Left hindlimb (tissue), 1 donor: ENCODE measurements at regions not wholly inside any gene's neighbourhood (a gene's known extent, or its start where the extent isn't known, plus 50 kb on each side); places are given as distances from the start of the nearest gene placed in this dataset.
"Not testable (repeated sequence)": the region's sequence is repeated elsewhere in the genome, so short reads cannot be mapped to it uniquely, and the experiment has no call there.

Experiments
- DNase-seq: peaks from one replicate; pipeline ENCODE4 v3.0.0-alpha.2; 2018

GRCh38 chr3:168738527-168739325 is 643.0 kb upstream of the GOLIM4 start:
- no peak for DNase-seq

DNA sequence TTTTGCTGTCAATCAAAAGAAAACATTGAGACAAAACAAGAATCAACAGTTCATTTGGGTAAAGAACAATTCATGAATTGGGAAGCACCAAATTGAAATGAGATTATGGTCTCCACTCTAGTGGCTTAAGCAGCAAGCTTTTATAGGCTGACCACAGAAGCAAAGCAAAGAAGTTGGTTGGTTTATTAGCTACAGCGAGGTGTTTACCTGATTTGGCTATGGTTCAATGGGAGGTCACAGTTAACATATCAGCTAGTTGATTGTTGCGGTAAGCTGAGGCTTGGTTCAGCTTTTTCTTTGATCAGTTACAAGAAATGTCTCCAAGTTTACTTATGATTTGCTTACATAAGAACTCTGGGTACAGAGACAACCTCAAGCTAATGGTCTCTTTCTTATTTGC is 640.5 kb upstream of the GOLIM4 start:
- DNase-seq, result no peak

DNA sequence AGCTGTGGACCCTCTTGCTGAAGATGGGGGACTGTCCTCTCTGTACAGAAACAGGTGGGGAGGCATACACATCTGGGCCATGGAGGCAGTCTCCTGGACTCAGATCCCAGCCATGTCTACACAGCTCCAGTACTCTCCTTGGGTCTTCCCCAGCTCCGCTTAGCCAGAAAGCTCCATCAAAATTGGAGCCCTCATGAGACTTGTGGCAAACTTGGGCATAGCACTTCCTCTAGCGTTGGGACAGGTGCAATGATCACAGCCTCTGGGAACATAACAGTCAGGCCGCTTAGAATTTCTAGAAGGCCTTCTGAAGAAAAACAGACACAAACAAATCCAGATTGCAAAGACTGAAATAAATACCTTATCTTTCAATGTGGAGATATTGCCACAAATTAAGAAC is 634.3 kb upstream of the GOLIM4 start:
- DNase-seq, result no peak

GRCh38 chr3:168722091-168722490 is 626.4 kb upstream of the GOLIM4 start:
- DNase-seq, result no peak

DNA sequence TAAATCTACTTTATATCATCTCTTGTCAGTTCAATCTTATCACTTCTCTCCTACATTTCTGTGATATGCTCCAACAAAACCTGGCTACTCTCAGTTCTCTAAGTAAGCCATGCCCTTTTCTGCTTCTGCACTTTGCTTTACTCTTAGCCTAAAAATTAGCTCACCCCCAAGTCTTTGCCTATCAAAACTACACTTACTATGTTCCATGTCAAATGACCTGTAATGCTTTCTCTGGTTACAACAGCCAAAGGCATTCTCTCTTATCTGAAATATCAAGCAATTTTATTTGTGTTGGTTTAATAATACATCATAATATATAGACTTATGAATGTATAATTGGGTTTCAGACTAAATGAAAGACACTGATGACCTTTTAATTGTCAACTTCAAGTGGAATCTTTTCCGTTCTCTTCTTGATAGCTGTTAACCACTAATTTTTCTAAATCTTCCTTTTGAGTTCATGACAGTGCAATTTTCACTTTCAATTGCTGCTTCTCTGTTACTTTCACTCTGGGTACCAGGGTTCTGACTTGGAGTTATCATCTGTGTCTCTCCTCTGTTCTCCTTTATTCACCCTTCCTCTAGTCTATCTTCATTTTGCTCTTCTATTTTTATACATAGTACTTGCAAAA is 619.0 kb upstream of the GOLIM4 start:
- DNase-seq, result no peak

DNA sequence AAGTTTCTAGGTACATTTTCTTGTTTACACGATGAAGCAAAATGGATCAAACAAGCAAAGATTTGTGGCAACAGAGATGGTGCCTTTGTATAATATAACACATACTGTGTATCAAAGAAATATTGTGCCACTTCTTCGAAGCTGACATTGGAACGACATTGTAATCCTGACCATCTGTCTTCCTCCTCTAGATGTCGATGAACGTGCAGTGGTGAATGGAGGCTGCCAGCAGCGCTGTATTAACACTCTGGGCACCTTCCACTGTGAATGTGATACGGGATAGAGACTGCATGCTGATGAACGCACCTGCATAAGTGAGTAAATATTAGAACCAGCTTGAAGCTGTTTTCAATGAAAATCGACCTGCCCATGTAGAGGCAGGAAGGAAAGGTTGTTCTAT is 613.3 kb upstream of the GOLIM4 start:
- no peak for DNase-seq

- DNase-seq, result no peak
These were observed 612.2 kb upstream of the GOLIM4 start for GRCh38 chr3:168707900-168708299.

DNA sequence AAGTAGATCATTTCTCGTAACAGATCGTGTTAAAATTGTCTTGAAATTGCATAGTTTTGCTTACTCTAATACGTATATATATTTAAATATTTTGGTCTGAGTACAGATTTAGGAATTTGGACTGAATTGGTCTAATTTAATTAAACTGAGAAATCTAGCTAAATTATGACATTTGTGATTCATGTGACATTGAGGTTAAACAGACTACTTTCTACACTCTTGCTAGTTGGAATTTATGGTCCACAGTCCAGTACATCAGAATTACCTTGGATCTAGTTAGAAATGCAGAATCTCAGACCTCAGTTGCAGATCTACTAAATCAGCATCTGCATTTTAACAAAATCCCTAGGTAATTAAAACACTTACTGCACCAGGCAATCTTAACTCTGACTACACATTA is 609.7 kb upstream of the GOLIM4 start:
- DNase-seq, result no peak

DNA sequence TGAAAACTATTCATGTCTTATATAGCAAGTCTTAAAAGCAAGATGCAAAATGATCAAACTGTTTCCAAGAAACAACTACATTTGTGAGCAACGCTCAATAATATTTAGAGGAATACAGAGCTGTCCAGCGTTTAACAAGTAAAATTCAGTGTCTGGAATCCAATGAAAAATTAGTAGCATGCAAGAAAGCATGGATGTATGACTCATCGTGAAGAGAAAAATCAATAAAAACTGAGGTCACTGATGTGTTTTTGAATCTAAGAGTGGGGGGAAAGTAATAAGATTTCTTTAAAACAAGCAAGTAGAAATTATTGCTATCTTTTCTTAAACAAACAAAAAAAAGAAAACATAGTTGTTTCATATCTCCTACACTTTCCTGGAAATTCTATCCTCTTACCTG is 600.3 kb upstream of the GOLIM4 start:
- no peak for DNase-seq

DNA sequence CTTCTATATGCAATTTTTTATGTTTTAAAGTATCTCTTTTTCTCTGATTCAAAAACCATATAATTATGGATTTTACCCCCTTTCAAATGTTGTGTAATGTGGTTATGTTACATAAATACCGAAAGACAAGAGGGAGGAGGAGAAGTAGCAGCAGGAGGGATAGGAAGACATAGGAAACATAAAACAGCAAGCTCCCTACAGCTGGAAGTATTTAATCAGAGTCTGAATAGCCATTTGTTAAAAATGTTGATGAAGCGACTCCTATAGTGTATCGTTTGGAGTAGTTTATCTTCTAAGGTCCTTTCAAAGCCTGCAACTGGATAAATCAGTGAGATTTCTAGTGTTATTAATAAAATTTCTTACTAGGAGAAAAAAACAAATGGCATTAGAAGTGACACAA is 598.1 kb upstream of the GOLIM4 start:
- no peak for DNase-seq

DNA sequence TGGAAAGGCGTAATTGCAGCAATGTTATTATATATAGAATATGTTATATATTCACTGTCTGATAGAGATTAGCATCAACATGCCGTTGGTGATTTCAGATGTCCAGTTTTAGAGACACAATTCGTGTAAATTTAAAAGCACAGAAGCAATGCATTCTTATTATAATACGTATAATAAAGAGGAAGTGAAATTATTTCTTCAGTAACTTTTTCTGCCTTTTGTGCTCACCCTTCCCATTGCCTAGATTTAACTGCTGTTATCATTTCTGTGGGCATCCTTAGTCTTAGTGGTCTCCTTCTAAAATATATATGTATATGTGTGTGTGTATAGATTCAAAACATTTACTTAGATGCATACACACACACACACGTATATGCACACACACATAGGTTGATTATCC is 592.5 kb upstream of the GOLIM4 start:
- DNase-seq, result no peak

DNA sequence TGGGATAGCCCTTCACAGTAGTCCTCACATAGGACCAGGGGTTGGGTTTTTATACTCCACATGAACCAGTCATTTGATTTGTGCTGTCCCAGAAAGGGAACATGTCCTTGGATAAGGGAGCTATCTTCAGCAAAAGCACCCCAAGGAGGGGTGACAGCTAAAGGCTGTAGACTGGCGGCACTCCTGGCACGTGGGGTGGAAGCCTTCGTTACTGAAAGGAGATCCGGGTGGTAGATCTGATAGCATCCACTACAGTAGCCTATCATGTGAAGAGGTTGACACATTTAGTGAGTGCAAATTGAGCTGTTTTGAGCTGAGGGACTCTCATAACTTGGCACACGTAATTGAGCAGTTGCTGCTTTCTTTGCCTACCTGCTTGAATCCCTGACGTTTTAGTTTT is 588.8 kb upstream of the GOLIM4 start:
- no peak for DNase-seq

- no peak for DNase-seq
These were observed 583.0 kb upstream of the GOLIM4 start for GRCh38 chr3:168678730-168679129.

DNA sequence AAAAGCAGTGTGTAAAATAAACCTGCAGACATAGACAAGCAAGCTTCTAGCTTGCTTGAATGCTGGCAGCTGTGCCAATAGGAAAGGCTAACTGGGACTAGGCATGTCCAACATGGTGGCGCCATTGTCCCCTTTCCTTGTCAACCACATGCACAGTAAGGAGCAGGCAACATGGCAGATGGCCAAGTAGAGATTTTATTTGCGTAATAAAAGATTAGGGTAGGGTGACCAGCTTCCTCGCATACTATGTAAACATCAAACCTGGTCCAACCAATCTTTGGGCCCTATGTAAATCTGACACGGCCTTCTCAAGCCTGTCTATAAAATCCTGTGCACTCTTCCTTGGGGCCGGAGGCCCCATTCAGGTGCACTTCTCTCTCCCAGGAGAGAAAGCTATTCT is 575.4 kb upstream of the GOLIM4 start:
- no peak for DNase-seq

DNA sequence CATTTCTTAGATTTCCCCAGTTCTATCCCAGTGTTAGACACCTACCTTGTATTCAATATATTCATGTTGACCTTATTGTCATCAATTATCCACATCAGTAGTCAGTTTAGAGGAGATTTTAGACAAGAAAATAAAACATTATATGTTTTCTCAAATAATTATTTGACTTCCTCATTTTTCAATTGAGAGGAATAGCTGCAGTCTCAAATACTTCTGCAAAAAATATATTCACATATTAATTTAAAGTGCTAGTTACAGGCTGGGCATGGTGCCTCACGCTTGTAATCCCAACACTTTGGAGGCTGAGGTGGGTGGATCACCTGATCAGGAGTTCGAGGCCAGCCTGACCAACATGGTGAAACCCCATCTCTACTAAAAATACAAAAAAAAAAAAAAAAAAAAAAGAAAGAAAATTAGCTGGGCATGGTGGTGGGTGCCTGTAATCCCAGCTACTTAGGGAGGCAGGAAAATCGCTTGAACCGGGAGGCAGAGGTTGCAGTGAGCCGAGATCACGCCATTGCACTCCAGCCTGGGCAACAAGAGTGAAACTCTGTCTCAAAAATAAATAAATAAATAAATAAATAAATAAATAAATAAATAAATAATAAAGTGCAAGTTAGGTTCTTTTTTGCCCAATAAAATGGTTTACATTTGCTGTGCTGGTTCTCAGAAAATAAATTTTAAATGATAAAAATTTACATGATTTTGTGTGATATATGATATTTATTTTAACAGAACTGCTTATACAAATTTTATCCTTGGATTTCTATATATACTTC is 565.3 kb upstream of the GOLIM4 start:
- DNase-seq, result not testable (repeated sequence)

DNA sequence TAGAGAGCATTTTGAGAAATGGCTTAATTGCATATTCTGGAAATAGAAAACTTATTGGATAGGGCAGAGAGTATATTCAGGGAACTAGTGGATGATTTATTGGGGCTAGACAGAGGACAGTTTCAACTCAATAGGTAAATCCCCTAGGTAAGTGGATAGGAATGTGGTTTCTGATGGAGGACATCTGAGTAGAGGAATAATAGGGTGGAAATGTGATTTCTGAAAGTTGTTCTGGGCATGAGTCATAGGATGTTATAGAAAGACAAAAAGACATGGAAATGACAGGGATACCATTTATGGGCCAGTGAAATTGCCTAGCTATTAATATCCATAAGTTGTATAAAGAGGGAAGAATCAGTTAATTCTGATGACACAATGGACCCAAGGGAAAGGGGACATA is 563.3 kb upstream of the GOLIM4 start:
- no peak for DNase-seq

DNA sequence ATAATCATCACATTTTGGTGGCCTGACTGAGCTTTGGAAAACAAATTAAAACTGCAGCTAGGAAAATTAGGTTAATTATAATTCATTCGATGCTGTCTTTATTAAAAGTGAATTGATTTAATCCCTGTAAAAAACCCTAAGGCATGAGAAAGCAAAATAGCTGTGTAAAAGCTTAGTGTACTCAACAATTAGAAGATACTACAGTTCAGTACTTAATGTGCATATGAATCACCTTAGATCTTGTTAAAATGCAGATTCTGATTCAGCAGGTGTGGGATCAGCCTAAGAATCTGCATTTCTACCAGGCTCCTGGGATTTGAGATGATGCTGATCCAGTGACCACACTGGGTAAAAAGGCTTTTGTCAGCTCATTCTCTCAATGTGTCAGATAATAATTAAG is 559.9 kb upstream of the GOLIM4 start:
- no peak for DNase-seq

GRCh38 chr3:168654700-168655099 is 559.0 kb upstream of the GOLIM4 start:
- DNase-seq, result no peak

DNA sequence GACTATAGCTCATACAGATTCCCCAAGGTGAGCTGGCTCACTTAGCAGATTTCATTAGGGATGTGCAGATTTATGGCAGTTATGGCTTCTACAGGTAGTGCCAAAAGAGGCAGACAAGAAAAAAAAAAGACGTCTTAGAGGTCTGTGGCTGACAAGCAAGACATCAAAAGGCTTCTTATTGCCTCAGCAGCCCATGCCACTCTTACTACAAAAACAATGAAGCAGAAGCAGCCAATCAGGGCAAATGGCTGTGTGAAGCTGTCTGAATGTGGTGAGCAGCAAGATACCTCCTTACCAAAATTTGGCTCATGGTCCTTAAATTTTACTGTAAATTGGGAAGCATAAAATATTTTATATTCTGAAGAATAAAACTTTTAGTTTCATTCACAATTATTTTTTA is 557.5 kb upstream of the GOLIM4 start:
- no peak for DNase-seq

DNA sequence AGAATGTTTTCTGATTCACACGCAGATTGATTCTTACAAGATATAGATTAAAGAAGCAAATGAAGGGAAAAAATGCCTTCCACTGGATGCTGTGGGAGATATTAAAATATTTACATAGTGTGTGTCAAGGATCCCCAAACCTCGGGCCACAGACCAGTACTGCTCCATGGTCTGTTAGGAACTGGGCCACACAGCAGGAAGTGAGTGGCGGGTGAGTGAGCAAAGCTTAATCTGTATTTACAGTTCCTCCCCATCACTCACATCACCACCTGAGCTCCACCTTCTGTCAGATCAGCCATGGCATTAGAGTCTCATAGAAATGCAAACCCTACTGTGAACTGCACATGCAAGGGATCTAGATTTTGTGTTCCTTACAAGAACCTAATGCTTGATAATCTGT is 552.6 kb upstream of the GOLIM4 start:
- no peak for DNase-seq

DNA sequence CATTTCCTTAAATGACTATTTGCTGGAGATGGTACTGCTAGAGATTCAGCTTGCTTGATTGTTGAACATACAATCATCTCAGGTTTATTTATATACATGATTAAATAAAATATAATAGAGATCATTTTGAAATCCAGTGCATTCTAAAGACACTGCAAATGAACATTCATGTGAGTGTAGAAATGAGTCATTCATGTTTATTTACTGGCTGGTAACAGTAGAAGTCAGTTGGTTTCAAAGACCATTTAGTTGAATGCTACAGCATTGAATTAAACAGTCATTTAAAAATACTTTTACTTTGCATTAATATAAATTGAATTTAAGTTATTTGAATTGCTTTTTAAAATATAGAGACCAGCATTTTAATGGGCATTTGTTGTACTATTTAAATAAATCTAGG is 551.9 kb upstream of the GOLIM4 start:
- no peak for DNase-seq

GRCh38 chr3:168645180-168645579 is 549.5 kb upstream of the GOLIM4 start:
- DNase-seq, result no peak

DNA sequence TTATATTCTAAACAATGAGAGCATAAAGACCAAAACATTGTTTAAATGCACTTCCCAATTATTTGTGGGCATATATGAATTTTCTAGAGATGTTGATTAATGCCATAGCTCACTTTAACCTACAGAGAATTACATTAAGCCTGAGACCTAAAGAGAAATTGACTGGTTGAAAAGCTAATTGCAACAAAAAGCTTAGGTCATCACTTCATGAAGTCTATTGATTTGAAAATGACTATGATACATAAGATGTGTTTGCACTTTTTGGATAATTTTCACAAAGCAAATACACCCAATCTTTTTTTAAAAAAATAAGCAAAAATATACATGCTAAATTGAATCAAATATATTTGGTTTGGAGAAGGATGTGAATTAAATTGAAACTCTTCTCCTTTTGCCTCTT is 532.8 kb upstream of the GOLIM4 start:
- no peak for DNase-seq

DNA sequence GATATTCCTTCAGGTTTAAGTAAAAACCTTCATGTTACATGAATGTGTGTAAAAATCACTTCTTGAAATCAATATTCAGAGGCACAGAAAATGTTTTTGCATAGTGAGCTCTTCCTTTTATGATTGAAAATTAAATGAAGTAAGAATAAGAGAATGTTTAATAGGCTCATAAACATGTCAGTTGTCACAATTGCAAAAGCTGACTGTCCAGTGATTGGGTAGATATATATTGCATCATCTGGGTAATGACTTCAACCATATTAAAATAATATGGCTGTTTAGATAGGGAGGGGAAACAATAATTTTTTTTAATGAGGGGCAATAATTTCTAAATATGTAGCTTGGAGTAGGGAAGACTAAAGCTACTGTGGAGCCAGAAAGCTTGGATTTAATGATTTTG is 529.8 kb upstream of the GOLIM4 start:
- no peak for DNase-seq
